Activated naive CD8-positive, alpha-beta T cell treated with anti-CD3 and anti-CD28 coated beads, Interleukin-2, amount 10 ng/mL, durations not matched to agents 7 days and 5 days (primary cell): ENCODE measurements at regions not wholly inside any gene's neighbourhood (a gene's known extent, or its start where the extent isn't known, plus 50 kb on each side); places are given as distances from the start of the nearest gene placed in this dataset.

Experiments
- ATAC-seq: fragments of 150-1000 bp; cut with Tn5 transposase; one replicate; pipeline ENCODE4 v1.10.0; 2021; ENCODE audit warnings: low read depth, moderate library complexity
- POLR2A ChIA-PET: fragments of 350-600 bp; sonication (Branson Sonifier 250); formaldehyde crosslinking; loops from one replicate; lab custom pipeline; 2021; ENCODE audit warnings: antibody characterized with exemption; lab: Charles Lee
- DNase-seq: peaks from one replicate; pipeline ENCODE4 v3.0.0; 2021
- H3K27ac Mint-ChIP-seq: one replicate; pipeline ENCODE4 v1.8.0; 2022; ENCODE audit warnings: mild to moderate bottlenecking, mixed read lengths
- H3K27me3 Mint-ChIP-seq: one replicate; pipeline ENCODE4 v1.8.0; 2022; ENCODE audit warnings: mild to moderate bottlenecking, moderate library complexity, mixed read lengths
- H3K36me3 Mint-ChIP-seq: one replicate; pipeline ENCODE4 v1.8.0; 2021; ENCODE audit warnings: mild to moderate bottlenecking, mixed read lengths
- H3K4me1 Mint-ChIP-seq: one replicate; pipeline ENCODE4 v1.8.0; 2021; ENCODE audit warnings: mixed read lengths
- H3K4me3 Mint-ChIP-seq: one replicate; pipeline ENCODE4 v1.8.0; 2022; ENCODE audit warnings: mild to moderate bottlenecking, moderate library complexity, mixed read lengths
- H3K9me3 Mint-ChIP-seq: one replicate; pipeline ENCODE4 v1.8.0; 2021; ENCODE audit warnings: mixed read lengths

DNA sequence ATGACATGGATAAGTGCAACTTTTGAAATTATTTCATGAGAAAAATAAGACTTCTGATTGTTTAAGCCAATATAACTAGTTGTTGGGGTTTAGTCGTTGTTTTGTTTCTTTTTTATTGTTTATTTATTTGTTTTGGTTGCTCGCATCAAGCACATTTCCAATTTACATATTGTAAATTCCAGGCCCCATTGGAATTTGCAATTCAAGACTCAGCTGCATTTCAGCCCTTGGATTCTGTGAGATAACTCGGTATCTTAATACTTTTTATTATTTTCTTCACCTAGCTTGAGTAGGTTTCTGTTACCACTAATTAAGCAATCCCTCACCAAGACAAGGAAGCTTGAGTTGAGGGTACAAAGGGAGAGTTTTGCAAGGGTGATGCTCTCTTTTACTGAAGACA is 318.3 kb upstream of the GATB start:
- POLR2A ChIA-PET, result interaction anchor here (0.5 to 1.8 kb wide), 3 partner anchors 21 to 472 kb away, joined by 3 to 7 read pairs (median 3); no protein-coding TSS in a partner anchor
- peak overlapping the region; percentile 96 for H3K27ac Mint-ChIP-seq

DNA sequence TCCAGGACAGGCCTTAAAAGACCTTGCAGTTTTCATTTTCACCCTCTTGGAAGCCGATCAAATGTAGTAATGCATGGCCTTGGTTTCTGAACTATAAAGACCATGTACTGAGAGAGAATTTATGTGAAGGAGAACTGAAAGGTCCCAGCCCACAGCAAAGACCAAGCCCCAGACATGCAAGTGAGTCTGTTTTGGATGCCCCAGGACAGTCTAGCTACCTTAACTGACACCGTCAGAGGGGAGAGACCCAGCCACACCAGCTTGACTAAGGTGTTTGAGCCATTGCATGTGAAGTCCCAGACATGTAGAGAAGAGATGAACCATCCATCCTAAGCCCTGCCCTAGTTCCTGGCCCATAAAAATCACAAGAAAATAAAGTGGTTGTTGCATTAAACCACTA is 316.8 kb upstream of the GATB start:
- POLR2A ChIA-PET, result no interaction called here
- no peaks in the 10 kb centered on the region for H3K27me3 Mint-ChIP-seq
- H3K4me1 Mint-ChIP-seq, result peaks cover 28% of the 10 kb centered on the region
- peaks cover 12% of the 10 kb centered on the region for H3K9me3 Mint-ChIP-seq
- no peak for DNase-seq
- H3K27ac Mint-ChIP-seq, result no peak overlapping the region
- ATAC-seq, result no peak
- H3K36me3 Mint-ChIP-seq, result peaks cover 8% of the 10 kb centered on the region
- H3K4me3 Mint-ChIP-seq, result no peak overlapping the region

More for the DNA sequence above, 318.3 kb upstream of the GATB start:
- H3K27me3 Mint-ChIP-seq, result peaks cover 3% of the 10 kb centered on the region
- H3K9me3 Mint-ChIP-seq, result peaks cover 14% of the 10 kb centered on the region
- no peak overlapping the region for H3K4me3 Mint-ChIP-seq
- peaks cover 10% of the 10 kb centered on the region for H3K36me3 Mint-ChIP-seq
- ATAC-seq (peak; percentile 16), DNase-seq (no peak)
- H3K4me1 Mint-ChIP-seq, result peaks cover 28% of the 10 kb centered on the region

DNA sequence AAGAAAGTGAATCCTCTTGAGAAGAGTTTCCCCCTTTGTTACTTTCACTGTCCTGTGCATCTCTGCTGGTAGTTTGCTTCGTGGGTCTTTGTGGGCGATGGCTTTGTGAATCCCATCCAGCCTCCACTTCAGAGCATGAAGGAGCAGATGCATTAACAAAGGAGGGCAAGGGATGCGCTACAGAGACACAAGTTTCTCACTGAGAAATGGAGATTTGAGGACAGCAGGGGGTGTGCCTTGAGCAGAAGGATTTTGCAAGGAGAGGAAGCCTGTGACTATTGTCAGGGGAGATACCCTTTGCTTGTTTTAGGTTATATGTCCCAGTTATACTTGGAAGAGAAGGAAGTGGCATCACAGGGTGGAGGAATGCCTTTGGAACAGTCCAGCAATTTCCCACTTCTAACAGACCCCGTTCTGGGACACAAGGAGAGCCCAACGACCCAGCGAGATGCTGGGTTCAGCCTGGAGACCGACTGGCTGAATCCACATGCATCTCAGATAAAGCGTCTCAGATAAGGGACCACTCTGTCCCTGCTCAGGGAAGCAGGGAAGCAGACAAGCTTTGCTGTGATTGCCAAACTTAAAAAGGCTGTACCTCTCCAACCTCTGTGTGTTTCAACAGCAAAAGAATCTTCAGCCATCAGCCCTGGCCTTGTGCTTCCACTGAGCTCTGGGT is 314.6 kb upstream of the GATB start:
- H3K27me3 Mint-ChIP-seq, result no peaks in the 10 kb centered on the region
- peaks cover 4% of the 10 kb centered on the region for H3K36me3 Mint-ChIP-seq
- no peak for ATAC-seq
- POLR2A ChIA-PET, result no interaction called here
- no peak overlapping the region for H3K27ac Mint-ChIP-seq
- H3K4me1 Mint-ChIP-seq, result peaks cover 20% of the 10 kb centered on the region
- H3K9me3 Mint-ChIP-seq, result peaks cover 7% of the 10 kb centered on the region
- no peak for DNase-seq
- no peak overlapping the region for H3K4me3 Mint-ChIP-seq

DNA sequence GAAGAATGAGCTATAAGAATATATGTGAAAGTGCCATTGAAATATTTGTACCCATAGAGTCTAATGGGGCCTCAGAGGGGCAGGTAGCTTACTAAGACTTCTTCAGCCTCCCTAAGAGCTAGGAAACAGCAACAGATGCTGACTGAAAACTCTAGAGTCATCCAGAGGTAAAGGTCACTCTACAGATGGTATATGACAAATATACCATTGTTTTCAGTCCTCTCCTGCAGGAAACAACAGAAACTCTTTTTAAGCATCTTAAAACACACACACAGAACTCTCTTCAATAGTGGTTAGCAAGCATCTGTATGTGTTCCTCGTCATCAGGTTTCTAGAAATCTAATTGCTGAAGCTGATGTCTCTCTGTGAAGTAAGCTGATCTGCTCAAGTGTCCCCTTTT is 313.8 kb upstream of the GATB start:
- Mint-ChIP-seq H3K27ac (no peak overlapping the region), H3K36me3 (peaks cover 4% of the 10 kb centered on the region), H3K9me3 (peaks cover 7% of the 10 kb centered on the region), H3K27me3 (no peaks in the 10 kb centered on the region), H3K4me3 (no peak overlapping the region), H3K4me1 (peaks cover 12% of the 10 kb centered on the region)
- DNase-seq (no peak), ATAC-seq (no peak)
- POLR2A ChIA-PET, result interaction anchor here (0.7 kb wide), 1 partner anchor 10 kb away, joined by 3 read pairs; no protein-coding TSS in a partner anchor

DNA sequence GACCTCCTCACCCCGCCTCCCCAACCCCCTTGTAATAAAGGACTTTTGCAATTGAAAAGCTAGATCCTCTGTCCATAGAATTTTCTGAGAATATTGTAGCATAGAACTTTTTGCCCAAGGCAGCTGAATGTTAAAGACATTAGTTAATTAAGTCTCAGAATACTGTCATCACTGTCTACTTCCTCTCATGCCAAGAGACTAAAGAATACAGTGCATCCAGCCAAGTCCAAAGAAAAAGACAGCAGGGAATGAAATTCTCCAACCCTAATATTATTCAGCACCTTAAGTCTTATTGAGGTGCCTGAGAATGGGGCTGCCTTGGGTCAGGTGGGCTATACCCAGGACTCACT is 313.3 kb upstream of the GATB start:
- POLR2A ChIA-PET, result no interaction called here

DNA sequence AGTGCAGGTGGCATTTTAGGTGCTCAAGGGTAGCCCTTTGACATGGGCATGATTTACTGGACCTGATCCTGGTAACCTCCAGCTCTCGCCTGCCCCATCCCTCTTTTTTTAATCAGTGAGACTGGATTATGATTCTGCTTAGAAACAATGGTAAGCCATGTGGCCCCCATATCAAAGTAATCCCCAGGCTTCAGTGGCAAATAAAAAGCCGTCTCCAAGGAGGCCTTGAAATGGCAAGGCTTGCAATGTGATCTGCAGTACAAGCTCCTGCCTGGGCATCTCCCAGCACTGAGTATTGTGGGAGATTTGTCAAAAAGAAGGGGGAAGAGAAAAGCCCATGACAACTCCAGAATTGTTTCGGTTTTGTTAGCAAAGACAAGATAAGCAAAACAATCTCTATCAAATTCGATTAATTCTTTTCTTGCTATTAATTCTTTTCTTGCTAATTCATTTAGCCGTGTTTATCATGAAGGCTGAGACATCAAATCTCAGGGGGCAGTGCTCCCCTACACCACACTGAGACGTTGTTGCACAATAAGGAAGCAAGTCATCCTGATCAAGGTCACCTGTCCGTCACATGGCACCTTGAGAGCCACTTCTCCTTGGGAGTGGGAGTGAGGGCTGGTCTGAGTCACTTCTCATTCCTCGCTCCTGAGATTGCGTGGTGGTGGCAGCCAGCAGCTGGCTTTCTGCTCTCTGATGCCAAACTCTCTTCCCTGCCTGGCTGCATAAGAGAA is 312.7 kb upstream of the GATB start:
- Mint-ChIP-seq H3K4me3 (no peak overlapping the region), H3K27ac (no peak overlapping the region), H3K4me1 (peaks cover 13% of the 10 kb centered on the region), H3K27me3 (no peaks in the 10 kb centered on the region), H3K36me3 (peaks cover 4% of the 10 kb centered on the region), H3K9me3 (peaks cover 7% of the 10 kb centered on the region)
- ATAC-seq, result no peak
- no peak for DNase-seq
- POLR2A ChIA-PET, result no interaction called here

More for the DNA sequence above, 313.3 kb upstream of the GATB start:
- Mint-ChIP-seq H3K9me3 (peaks cover 7% of the 10 kb centered on the region), H3K27me3 (no peaks in the 10 kb centered on the region), H3K4me1 (peaks cover 8% of the 10 kb centered on the region), H3K4me3 (no peak overlapping the region), H3K36me3 (peaks cover 4% of the 10 kb centered on the region), H3K27ac (no peak overlapping the region)
- ATAC-seq (no peak), DNase-seq (no peak)

DNA sequence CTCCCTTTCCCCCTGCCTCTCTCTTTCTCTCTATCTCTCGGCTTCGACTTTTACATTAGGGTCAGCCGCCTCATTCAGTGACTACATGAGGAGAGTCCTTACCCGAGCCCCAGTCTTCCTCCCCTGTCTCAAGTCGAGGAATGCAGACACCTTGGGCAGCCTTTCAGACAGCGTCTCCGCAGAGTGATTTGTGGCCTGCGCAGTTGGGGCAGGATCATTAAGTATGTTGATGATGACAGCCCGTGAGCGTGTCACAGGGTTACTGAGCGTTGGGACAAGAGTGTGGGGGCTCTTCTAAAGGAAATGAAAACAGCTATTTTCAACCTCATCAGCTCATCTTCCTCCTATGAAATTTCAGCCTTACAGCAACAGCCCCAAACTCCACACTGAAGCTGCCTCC is 312.1 kb upstream of the GATB start:
- Mint-ChIP-seq H3K4me3 (no peak overlapping the region), H3K27ac (no peak overlapping the region), H3K36me3 (peaks cover 6% of the 10 kb centered on the region), H3K9me3 (peaks cover 7% of the 10 kb centered on the region), H3K4me1 (peaks cover 16% of the 10 kb centered on the region), H3K27me3 (no peaks in the 10 kb centered on the region)
- POLR2A ChIA-PET, result no interaction called here
- ATAC-seq (no peak), DNase-seq (no peak)

DNA sequence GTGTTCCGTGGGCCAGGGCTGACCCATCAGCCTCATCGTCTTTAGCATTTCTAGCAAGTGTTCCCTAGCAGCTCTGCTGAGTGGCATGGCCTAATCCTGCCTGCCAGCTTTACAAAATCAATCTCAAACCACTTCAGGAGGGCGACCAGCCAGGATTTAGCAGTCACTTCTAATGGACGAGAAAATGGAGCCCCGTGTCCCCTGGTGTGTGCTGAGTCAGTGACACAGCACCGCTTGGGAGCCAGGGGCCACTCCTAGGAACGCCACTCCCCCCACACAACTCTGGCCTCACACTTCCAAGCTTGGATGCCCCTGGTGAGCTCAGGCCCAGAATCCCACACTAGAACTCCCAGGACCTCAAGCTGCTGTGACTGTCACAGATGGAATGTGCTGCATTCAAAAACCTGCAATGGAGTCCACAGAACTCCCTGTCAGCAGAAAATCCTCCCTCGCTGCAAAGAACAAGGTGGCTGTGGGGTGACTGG is 311.2 kb upstream of the GATB start:
- POLR2A ChIA-PET, result no interaction called here
- peaks cover 5% of the 10 kb centered on the region for H3K9me3 Mint-ChIP-seq
- H3K36me3 Mint-ChIP-seq, result peaks cover 2% of the 10 kb centered on the region
- DNase-seq, result no peak
- no peak overlapping the region for H3K4me3 Mint-ChIP-seq
- no peaks in the 10 kb centered on the region for H3K27me3 Mint-ChIP-seq
- H3K4me1 Mint-ChIP-seq, result peaks cover 13% of the 10 kb centered on the region
- no peak for ATAC-seq
- no peak overlapping the region for H3K27ac Mint-ChIP-seq

DNA sequence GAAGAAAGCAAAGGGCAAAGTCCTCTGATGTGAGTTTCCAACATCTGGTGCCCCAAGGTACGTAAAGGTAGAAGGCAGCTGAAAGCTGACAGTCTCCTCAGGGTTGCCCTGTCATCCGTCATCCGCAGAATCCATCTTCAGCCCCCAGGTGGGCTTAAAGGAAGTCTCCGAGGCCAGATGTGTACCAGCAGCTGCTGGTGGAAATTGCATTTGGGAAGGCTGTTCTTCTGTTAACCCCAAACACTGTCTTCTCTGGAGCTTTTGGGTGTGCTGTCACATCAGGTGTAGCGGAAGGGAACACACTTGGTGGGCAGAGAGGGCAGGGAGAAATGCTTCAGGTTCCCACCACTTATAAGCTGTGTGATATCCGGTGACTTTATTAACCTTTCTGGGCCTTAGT is 310.0 kb upstream of the GATB start:
- no peak for ATAC-seq
- peaks cover 4% of the 10 kb centered on the region for H3K9me3 Mint-ChIP-seq
- POLR2A ChIA-PET, result interaction anchor here (0.8 kb wide), 1 partner anchor 20 kb away, joined by 3 read pairs; no protein-coding TSS in a partner anchor
- no peak overlapping the region for H3K27ac Mint-ChIP-seq
- no peaks in the 10 kb centered on the region for H3K27me3 Mint-ChIP-seq
- no peak overlapping the region for H3K4me3 Mint-ChIP-seq
- H3K4me1 Mint-ChIP-seq, result peaks cover 11% of the 10 kb centered on the region
- H3K36me3 Mint-ChIP-seq, result peaks cover 2% of the 10 kb centered on the region
- no peak for DNase-seq

DNA sequence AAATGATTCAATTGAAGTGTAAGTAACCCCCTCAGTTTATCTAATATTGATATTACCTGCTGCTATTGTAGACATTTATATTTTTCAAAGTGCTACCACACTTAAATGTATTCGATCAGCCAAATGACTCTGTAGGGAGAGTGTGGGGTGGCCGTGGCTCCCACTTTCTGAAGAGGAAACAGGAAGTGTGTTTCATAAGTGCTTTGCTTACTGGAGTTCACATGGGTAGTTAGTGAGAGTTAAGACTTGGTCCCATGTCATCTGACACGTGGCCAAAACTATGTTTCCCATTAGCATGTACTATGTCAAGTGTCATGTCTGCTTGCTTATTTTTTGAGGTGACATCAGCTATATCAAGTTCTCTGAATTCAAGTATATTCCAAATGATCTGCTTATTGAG is 308.1 kb upstream of the GATB start:
- DNase-seq (no peak), ATAC-seq (peak; percentile 33)
- H3K9me3 Mint-ChIP-seq, result peaks cover 4% of the 10 kb centered on the region
- peaks cover 2% of the 10 kb centered on the region for H3K36me3 Mint-ChIP-seq
- H3K27me3 Mint-ChIP-seq, result no peaks in the 10 kb centered on the region
- H3K4me1 Mint-ChIP-seq, result peaks cover 13% of the 10 kb centered on the region
- no peak overlapping the region for H3K4me3 Mint-ChIP-seq
- POLR2A ChIA-PET, result no interaction called here
- H3K27ac Mint-ChIP-seq, result no peak overlapping the region

DNA sequence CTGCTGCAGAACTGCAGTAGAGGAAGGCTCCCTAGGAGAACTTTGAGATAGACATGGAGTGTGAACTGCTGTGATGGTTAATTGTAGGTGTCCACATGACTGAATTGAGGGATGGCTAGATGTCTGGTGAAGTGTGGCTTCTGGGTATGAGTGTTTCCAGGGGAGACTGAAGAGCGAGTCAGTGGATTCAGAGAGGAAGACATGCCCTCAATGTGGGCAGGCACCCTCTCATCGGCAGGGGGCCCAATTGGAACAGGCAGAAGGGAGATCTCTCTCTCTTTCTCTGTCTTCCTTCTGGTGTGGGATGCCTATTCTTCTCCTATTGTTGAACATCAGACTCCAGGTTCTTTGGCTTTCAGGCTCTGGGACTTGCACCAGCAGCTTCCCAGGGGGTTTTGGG is 304.7 kb upstream of the GATB start:
- ATAC-seq (no peak), DNase-seq (no peak)
- Mint-ChIP-seq H3K4me3 (no peak overlapping the region), H3K36me3 (peaks cover 2% of the 10 kb centered on the region), H3K27ac (peak overlapping the region; percentile 5), H3K9me3 (peaks cover 4% of the 10 kb centered on the region), H3K27me3 (no peaks in the 10 kb centered on the region), H3K4me1 (peaks cover 16% of the 10 kb centered on the region)
- POLR2A ChIA-PET, result no interaction called here

DNA sequence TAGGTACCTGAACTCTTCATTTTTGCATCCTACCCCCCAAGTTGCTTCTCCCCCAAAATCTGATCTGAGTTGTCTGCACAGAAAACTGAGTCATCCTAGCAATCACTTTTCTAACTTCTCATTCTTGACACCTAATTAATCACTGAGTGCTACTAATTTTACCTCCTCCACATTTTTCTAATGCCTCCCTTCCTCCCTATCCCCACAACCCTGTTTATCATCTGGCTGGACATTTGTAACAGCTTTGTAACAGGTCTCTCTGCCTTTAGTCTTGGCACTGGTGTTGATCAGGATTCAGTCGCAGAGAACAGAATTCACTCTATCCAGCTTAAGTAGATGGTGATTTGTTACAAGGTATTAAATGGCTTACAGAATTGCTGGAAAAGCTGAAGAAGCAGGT is 303.9 kb upstream of the GATB start:
- no peak for DNase-seq

DNA sequence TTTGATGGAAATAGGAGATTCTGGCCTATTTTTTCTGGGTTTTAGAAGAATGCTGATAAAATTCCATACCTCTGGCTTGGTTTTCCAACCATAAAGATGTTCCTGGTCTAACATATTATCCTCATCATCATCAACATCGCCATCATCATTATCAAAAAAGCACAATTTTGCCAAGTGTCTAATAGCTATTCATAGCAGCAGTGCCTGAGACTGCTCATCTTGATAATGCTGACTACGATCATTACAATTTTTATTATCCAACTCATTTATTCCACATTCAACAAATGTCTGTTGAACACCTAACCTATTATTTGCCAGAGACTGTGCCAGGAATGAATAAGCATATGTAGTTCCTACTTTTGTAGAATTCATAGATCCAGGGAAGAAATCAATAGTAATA is 303.5 kb upstream of the GATB start:
- ATAC-seq, result no peak
- Mint-ChIP-seq H3K27ac (no peak overlapping the region), H3K27me3 (no peaks in the 10 kb centered on the region), H3K4me1 (peaks cover 16% of the 10 kb centered on the region), H3K4me3 (no peak overlapping the region), H3K36me3 (peaks cover 2% of the 10 kb centered on the region), H3K9me3 (peaks cover 4% of the 10 kb centered on the region)
- POLR2A ChIA-PET, result no interaction called here
- DNase-seq, result no peak

More for the DNA sequence above, 303.9 kb upstream of the GATB start:
- H3K9me3 Mint-ChIP-seq, result peaks cover 4% of the 10 kb centered on the region
- H3K4me1 Mint-ChIP-seq, result peaks cover 16% of the 10 kb centered on the region
- H3K36me3 Mint-ChIP-seq, result peaks cover 2% of the 10 kb centered on the region
- H3K27me3 Mint-ChIP-seq, result no peaks in the 10 kb centered on the region
- no peak for ATAC-seq
- no peak overlapping the region for H3K4me3 Mint-ChIP-seq
- H3K27ac Mint-ChIP-seq, result no peak overlapping the region
- POLR2A ChIA-PET, result no interaction called here
